ENCODE measurements at regions not wholly inside any gene's neighbourhood (a gene's known extent, or its start where the extent isn't known, plus 50 kb on each side); places are given as distances from the start of the nearest gene placed in this dataset.

DNA sequence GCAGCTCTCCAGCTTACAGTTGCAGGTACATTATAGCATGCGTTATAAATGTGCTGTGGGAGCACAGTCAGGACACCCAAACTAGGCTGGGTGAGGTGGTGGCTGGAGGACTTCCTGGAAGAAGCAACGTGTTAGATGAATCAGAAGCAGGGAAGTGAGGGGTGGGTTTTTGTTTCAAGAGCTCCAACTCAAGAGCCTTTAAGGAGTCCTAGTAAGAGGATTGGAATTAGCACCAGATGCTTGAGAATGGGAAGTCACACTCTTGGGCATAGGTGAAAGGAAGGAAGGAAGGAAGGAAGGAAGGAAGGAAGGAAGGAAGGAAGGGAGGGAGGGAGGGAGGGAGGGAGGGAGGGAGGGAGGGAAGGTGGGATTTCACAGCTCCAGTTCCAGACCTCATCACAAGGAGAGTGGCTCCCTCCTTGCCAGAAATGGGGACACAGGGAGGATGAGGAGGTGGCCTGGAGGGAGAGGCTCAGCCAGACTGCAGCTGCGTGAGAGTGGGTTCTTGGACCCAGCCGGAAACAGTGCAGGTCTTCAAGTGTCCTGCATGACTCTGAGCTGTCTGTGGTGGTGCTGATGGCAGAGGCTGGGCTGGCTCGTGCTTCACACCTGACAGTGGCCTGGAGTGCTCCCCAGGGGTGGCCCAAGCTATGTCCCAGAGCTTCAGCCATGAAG, 115.7 kb upstream of the GSC start:
- no peak for DNase-seq (ENCODE audit: low spot score)

DNA sequence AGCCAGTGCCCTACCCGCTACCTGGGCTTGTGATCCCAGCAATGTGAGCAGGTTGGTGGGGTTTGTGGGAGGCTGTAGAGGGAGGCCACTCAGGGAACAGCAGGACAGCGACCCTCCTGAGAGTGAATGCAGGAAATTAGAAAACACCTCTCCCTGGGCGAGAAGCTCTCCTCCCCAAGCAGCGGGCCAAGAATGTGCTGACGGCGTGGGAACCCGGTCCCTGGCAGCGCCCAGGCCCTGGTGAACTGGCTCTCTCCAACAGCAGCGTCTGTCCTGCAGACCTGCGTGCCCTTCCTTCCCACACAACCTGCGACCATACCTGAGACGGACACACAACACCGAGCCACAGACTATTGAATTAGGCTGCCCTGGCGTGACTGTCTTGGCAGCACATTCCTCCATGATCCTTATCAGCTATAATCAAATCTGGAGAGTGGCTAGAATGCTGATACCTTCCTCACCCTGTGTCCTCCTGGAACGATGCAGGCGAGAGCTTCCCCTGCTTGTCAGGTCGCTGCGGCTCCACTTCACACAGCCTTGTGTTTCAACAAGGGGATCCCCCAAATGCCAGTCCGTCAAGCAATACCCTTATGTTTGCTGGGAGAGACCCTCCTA, 114.8 kb upstream of the GSC start:
- no peak for DNase-seq (ENCODE audit: low spot score)

DNA sequence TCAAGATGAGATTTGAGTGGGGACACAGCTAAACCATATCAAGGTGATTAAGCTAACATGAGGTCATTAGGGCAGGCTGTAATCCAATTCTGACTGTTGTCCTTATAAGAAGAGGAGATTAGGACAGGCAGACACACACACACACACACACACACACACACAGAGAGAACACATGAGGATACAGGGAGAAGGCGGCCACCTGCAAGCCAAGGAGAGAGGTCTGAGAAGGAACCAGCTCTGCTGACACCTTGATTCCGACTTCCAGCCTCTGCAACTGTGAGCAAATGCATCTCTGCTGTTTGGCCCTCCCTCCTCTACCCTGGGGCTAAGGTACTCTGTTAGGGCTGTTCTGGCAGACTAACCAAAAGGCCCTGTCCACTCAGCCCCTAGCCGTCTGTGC, 112.5 kb upstream of the GSC start:
- no peak for DNase-seq (ENCODE audit: low spot score)

DNA sequence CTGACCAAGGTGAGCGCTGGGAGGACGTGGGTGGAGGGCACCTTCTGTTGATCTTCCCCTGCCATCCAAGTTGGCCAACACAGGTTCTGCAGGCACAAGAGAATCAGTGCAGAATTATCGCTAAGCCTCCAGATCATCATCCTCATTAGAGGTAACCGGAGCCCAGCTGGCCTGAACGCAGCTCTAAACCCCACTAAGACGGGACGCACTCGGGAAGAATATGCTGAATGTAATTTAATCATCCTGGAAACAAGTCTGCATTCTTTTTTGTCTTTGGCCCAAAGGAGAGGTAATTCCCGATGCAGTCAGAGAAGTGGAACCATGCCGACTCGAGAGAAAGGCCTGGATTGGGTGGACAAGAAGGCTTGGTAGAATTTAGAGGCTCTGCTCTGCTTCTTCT, 111.0 kb upstream of the GSC start:
- peak; percentile 60 for DNase-seq (ENCODE audit: low spot score)

DNA sequence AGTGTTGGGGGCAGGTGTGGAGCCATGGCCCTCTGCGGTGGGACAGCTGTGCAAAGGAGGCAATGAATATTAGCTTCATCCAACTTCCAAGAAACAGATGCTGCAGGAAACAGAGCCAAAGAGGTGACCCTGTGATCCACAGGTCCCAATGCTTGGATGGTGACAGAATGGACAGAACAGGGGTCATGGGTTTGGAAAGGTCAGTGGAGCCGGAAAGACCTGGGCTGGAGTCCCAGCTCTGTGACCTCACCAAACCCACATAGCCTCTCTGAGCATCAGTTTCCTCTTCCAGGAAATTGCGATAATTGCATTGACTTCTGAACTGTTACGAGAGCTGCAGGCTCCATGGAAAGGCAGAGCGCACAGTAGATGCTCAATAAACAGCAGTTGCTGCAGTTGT, 110.2 kb upstream of the GSC start:
- no peak for DNase-seq (ENCODE audit: low spot score)

DNA sequence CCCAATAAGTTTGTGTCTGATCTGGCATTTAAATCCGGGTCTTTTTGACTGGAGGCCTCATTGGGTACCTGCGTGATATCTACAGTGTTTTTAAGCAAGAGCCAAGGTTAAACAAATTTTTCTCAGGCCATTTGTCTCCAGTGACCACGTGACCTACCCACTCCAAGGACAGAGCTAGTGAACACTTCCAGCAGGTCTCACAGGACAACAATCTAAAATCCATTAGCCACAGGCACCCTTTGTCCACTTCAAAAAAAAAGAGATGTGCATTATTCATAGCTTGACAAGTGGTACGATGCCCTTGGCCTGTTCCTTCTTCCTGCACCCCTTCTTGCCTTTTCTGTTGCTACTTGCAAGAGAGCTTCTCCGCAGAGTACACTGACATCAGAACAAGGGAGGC, 109.6 kb upstream of the GSC start:
- DNase-seq (ENCODE audit: low spot score), result no peak

DNA sequence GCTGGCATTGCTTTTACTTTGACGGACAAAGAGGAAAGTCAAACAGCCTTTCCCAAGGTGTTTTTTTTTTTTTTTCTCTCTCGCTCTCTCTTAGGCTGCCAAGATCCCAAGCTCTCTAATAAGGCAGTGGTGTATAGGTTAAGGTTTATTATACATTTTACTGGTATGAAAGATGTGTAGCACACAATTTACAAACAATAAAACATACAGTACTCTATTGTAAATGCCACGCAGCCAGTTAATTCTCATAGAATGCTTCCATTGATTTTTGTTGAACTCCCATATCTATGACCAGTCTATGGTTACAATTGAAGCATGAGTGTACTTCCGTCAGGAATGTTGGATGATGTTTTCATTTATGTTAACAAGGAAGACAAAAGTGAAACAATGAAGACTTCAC, 106.4 kb upstream of the GSC start:
- DNase-seq (ENCODE audit: low spot score), result no peak

DNA sequence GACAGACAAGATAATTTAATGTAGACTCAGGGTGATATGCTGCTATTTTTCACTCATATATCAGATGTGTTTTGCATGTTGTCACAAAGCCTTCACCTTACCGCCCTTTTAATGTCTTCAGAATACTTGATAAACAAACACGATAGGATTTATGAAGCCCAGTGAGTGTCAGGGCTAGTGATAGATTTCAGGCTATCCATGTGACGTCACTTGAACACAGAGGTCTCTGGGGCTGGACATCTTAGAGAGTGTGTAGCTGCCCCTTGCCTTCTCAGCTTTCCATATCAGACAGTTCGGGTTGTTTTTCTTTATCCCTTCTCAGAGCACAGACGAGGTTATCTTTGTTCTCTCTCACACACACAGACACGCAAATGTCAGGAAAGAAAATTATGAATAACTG, 105.3 kb upstream of the GSC start:
- DNase-seq (ENCODE audit: low spot score), result no peak

DNA sequence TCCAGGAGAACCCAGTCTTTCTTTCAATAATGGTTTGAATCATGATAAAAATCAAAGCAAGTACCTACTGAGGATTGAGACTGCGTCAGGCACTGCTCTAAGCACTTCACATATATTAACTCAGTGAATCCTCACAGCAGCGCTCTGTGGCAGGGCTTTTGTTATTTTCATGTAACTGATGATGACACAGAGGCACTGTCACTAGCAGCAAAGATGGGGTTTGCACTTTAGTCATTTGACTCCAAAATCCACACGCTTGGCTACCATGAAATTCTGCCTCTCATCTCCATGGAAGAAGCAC, 98.8 kb upstream of the GSC start:
- DNase-seq (ENCODE audit: low spot score), result no peak

DNA sequence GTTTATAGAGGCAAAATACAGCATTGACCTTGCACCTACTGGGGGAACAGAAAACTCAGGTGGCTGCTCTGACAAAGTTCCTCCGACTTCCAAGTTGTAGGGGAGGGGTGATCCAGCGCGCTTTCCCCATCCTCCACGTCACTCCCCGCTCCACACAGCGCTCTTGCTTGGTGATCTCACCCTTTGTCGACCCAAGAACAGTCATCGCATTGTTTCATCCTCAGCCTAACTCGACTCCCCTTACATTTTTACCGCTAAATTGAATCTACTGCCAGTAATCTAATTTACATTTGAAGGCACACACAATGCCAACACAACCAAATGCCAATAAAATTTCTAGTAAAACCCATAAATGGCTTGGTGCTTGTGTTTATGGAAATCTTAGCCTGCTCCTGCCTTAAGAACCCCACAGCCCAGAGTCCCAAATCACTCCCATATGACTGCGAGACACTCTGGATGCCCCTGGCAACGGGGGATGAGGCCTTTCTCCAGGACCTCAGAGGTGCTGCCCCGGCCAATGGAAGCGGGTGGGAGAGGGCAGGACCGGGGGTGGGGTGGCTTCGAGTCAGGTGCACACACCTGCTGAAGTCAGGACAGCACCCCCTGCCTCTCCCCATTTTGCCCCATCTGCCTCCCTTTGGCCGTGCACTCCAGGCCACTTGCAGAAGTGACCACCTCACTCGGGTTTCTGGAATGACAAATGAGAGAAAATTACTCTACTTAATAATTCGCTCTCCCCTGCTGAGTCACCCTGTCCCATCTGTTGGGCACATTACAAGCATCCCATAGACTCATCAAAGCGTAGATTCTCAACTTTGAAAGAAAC, 98.2 kb upstream of the GSC start:
- no peak for DNase-seq (ENCODE audit: low spot score)

DNA sequence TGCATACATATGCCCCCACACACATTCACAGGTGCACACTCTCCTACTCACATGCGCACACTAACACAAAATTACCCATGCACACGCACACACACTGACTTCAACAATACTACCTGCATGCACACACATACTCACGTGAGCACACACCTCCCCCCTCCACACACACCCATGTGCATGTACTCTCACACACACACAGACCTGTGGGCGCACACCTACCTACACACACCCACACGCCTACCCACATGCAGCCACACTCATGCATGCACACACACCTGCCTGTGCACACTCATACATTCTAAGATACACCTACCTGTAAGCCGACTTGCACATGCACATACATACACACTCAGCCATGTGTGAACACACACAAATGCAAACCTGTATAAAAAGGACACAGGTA, 97.3 kb upstream of the GSC start:
- no peak for DNase-seq (ENCODE audit: low spot score)

DNA sequence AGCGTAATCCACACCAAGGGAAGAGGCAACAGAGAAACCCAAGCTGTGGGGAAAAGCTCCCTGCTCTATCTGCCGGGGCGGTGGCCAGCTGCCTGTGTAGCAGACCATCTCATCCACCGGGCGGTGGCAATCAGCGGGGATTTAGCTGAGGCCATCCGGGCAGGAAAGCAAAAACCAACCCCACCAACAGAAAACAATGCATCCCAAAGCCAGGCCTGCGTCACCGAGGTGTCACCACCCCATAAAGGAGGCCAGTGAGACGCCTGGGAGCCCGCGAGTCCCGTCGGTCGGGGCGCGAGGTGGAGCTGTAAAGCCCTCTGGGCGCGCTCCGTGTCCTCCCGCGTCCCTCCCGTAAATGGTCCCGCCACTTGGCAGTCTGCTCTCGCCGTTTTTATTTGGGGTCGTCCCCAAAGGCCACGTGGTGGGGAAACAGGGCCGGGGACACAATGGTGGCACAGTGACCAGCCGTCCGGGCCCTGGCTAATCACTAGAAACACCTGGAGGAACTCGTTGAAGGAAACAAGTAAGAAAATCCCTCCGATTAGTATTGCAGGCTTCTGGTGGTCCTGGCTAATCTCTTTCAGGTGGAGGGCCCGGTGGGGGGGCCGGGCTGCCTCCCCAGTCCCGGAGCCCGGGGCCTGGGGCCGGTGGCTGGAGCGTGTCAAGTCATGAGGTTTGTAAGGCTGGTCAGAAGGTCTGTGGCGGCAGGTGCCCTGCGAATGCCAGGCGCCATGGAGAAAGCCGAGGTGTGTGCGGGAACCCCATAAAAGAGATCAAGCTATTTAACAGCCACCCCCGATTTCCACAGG, 94.7 kb upstream of the GSC start:
- DNase-seq (ENCODE audit: low spot score), result no peak

DNA sequence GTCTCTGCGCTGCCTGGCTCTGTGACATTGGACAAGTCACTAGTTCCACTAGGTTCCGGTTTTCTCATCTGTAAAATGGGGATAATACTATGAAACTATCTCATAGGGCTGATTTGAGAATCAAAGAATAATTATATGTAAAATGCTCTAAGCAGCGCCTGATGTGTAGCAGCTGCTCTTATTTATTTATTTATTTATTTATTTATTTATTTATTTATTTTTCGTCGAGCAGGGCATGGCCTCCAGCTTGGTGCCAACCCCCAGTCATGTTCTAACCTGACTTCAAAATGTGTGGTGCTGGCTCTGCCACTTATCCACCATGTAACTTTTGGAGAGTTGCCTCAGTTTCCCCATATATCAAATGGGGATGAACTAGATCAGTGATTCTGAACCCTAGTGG, 93.5 kb upstream of the GSC start:
- DNase-seq (ENCODE audit: low spot score), result no peak

DNA sequence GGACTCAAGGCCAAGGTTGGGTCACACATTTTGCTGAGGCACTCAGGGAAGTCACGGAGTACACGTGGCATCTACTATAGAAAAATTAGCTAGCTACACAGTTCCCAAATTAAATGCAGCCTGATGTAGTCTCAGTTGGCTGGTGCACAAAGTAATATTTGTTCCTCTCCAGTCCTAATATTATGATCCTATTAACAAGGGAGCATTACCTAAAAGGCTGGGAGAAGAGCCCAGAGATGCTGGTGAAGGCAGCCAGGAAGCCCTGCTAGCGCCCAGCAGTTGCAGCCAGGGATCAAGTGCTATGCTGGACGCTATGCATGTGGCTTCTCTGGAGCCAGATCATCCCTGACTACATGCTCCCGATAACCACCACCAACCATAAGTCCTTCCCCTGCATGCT, 88.0 kb upstream of the GSC start:
- no peak for DNase-seq (ENCODE audit: low spot score)

DNA sequence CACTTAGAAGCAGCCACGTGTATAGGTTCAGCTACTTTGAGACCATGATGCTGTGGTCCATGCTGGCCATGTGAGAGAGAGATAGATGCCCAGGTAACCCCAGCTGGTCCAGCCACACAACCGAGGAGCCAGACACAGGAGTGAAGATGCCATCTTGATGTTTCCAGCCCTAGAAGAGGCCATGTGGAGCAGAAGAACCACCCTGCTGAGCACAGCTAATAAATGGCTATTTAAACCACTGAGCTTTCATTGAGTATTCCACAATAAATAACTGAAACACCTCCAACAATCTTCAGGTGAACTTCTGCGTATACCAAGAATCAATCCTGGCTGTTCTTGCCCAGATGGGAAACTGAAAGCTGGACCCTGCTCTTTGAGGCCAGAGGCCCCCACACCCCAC, 84.0 kb upstream of the GSC start:
- no peak for DNase-seq (ENCODE audit: low spot score)

DNA sequence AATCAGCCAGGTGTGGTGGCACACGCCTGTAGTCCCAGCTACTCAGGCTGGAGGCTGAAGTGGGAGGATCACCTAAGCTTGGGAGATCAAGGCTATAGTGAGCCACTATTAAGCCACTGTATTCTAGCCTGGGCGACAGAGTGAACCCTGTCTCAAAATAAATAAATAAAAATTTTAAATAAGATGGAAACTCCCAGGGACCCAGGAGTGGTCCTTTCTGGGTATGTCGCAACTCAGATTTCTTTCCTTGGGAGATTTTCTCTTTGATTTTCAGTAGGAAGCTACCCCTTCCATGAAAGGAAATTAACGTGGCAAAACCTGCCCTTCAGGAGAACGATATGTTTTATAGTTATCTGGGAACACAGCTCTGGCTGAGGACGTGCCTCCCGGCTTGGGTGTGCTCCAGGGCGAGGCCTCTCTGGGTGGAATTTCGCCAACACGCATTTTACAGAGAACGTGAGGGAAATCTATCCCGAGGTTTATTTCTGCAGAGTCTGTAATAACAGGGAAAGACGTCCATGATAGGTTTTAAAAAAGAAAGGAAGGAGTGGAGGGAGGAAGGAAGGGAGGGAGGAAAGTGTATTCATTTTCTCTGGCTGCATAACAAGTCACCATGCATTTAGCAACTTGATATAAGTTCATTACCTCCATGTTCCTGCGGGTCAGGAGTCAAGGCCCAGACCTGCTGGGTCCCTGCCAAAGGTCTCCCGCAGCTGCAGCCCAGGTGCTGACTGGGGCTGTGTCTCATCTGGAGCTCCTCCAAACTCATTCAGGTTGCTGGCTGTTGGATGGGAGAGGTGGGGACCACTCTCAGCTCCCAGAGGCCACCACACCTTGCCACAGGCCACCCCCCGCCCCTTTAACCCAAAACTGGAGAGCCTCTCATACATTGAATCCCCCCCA, 80.6 kb upstream of the GSC start:
- DNase-seq (ENCODE audit: low spot score), result no peak

DNA sequence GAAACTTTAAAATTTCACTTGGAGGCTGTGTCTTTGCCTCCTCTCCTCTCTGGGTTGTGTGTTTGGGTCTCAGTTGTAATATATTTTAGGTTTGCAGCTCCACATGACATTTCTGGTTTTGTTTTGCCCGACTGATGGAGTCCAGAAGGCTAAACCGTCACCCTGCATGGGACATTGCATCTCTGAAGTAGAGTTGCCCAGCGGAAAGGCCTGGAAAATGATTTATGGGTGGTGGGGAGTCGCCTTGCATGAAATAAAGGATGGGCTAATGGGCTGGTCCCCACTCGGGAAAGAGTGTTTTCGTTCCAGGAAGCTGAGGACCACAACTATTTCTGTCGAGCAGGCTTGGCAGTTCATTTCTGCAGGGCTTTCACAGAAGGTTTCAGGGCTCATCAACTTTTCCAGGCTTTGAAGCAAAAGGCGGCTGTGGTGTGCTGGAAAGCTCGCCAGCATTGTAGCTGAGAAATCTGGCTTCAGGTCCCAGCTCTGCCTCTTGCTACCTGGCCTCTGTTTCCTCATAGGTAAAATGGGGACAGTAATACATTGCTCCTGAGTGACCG, 74.8 kb upstream of the GSC start:
- DNase-seq (ENCODE audit: low spot score), result no peak

DNA sequence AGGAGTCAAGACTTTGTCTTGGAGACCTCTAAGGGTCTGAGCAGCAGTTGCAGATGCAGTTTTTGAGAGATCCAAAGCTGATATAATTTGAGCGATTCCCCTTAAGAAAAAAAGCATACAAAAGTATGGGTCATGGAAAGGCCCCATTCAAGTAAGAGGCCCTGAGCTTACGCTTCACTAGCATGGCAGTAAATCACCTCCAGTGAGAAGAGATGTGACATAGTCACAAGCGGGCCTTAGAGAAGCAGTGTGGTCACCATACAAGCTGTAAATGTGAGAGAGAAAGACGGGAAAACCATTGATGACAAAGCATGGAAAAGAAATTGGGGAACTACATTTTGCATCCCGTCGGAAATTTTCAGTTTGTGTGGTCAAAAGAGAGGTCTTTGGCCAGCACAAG, 70.6 kb upstream of the GSC start:
- DNase-seq (ENCODE audit: low spot score), result no peak

DNA sequence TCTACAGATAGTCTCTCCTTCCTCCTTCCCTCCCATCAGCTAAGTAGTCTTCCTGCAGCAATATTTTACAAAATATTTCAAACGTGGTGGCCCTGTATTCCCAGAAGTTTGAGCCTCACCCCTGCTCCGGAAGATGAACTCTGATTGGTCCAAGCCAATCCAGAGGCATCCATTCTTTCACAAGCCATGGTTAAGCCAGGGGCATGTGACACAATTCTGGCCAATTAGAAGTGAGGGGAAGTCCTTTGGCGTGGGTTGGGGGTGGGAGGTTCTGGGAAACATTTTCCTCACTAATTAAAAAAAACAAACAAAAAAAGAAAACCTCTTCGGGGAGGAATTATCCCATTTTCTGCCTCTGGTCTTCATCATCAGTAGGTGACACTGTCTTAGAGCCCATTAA, 69.4 kb upstream of the GSC start:
- no peak for DNase-seq (ENCODE audit: low spot score)

DNA sequence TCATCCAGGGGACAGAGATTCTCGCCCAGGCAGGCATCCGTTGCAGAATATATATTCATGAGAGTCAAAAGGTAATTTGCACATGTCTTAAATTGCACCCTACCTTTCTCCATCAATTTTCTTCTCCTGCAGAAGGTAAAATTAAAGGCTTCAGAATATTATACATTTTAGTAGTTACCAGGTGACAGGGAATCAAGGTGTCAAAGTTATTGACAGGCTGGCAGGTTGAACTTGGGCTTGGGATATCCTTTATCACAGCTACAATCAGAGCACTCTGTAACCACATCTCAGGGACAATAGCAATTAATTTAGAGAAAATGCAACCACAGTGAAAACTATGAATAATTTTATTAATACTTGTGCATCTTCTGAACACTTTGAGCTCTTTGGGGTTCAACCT, 66.9 kb upstream of the GSC start:
- DNase-seq (ENCODE audit: low spot score), result no peak

DNA sequence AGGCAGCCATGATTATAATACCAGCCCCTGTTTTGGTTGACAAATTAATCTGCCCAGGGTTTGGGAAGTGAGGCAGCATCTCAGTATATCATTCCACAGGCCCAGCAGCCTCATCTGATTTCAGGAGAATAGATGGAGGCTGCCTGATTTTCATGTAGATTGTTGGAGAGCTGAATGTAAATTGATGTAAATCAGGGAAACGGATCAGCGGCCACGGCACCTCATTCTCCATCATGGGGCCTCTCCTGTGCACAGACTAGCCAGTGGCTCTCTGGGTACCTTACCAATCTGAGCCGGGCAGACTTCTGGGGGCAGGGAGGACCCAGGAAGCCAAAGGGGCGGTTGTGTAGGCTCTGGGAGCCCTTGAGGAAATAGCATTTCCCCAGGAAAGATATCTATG, 63.7 kb upstream of the GSC start:
- DNase-seq (ENCODE audit: low spot score), result no peak

DNA sequence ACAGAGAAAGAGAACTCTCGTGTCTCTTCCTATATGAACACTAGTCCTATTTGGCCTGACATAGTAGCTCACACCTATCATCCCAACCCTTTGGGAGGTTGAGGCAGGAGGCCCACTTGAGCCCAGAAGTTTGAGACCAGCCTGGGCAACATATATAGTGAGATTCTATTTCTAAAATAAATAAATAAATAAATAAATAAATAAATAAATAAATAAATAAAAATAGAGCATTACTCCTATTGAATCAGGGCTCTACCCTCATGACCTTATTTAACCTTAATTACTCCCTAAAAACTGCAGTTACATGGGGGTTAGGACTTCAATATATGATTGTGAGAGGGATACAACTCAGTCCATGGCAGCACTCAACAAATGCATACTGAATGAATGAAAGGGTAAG, 61.2 kb upstream of the GSC start:
- DNase-seq (ENCODE audit: low spot score), result no peak
